ENCODE measurements at regions not wholly inside any gene's neighbourhood (a gene's known extent, or its start where the extent isn't known, plus 50 kb on each side); places are given as distances from the start of the nearest gene placed in this dataset.

- DNase-seq = no peak
These were observed 70.2 kb downstream of the ETS2 start for GRCh38 chr21:38875694-38876492.
